ENCODE measurements at regions not wholly inside any gene's neighbourhood (a gene's known extent, or its start where the extent isn't known, plus 50 kb on each side); places are given as distances from the start of the nearest gene placed in this dataset.

GRCh38 chr4:133324491-133324890, 175.4 kb downstream of the PCDH10 start:
- no peak for TF ChIP-seq BHLHE40 (IDR thresholded peaks at IDR 0.05; ENCODE audit: borderline replicate concordance)
- TF ChIP-seq TARDBP (IDR thresholded peaks at IDR 0.05), result no peak
- no peak for TF ChIP-seq SP1 (IDR thresholded peaks at IDR 0.05)

All from HEK293T (cell line).